OCI-LY7 (cell line): ENCODE measurements at regions not wholly inside any gene's neighbourhood (a gene's known extent, or its start where the extent isn't known, plus 50 kb on each side); places are given as distances from the start of the nearest gene placed in this dataset.
"Not testable (repeated sequence)": the region's sequence is repeated elsewhere in the genome, so short reads cannot be mapped to it uniquely, and the experiment has no call there.

ENCODE experiments used
- BruUV-seq: library from RNA; stranded (reverse); fragments of 400-500 nt; replicated peaks from 2 replicates; lab custom pipeline; 2021; lab: Mats Ljungman, UMichigan
- CTCF ChIA-PET: fragments of 300-600 bp; sonication (Branson Sonifier 250); formaldehyde crosslinking; loops from one replicate; lab custom pipeline; 2022; ENCODE audit warnings: antibody characterized with exemption; ENCODE audit not compliant: unreplicated experiment; lab: Charles Lee
- POLR2A ChIA-PET: fragments of 300-600 bp; sonication (Branson Sonifier 250); formaldehyde crosslinking; loops from one replicate; lab custom pipeline; 2022; ENCODE audit warnings: antibody characterized with exemption; lab: Charles Lee
- DNase-seq: peaks from one replicate; pipeline ENCODE4 v3.0.0-alpha.2; 2015; ENCODE audit warnings: low spot score
- H2AFZ ChIP-seq: fragments of 200-600 bp; sonication (generic), shearing (Covaris generic); 2 replicates; pipeline ENCODE4 v1.6.1; 2014; ENCODE audit warnings: mild to moderate bottlenecking, antibody characterized with exemption, low read length, moderate library complexity
- H3K27ac ChIP-seq: fragments of 200-600 bp; sonication (generic); 2 replicates; pipeline ENCODE4 v1.5.1; 2014; ENCODE audit warnings: mixed run types, low read depth, mild to moderate bottlenecking, moderate library complexity, low read length, inconsistent platforms; ENCODE audit not compliant: poor library complexity, severe bottlenecking
- H3K36me3 ChIP-seq: fragments of 200-600 bp; sonication (generic); 2 replicates; pipeline ENCODE4 v1.6.1; 2014; ENCODE audit warnings: mild to moderate bottlenecking, antibody characterized with exemption, low read length, moderate library complexity, mixed read lengths; ENCODE audit not compliant: insufficient read depth
- H3K4me1 ChIP-seq: fragments of 200-600 bp; sonication (generic); 2 replicates; pipeline ENCODE4 v1.5.1; 2014; ENCODE audit warnings: mild to moderate bottlenecking, low read length; ENCODE audit not compliant: insufficient read depth, poor library complexity, severe bottlenecking
- H3K4me2 ChIP-seq: fragments of 200-600 bp; sonication (generic); 2 replicates; pipeline ENCODE4 v1.6.1; 2014; ENCODE audit warnings: mild to moderate bottlenecking, low read length
- H3K4me3 ChIP-seq: fragments of 200-600 bp; sonication (generic); 2 replicates; pipeline ENCODE4 v1.5.1; 2014; ENCODE audit warnings: mild to moderate bottlenecking, low read depth, low read length; ENCODE audit not compliant: poor library complexity, severe bottlenecking
- H3K79me2 ChIP-seq: fragments of 200-600 bp; sonication (generic); 2 replicates; pipeline ENCODE4 v1.6.1; 2016; ENCODE audit warnings: low read depth, mild to moderate bottlenecking, low read length, moderate library complexity, mixed read lengths; ENCODE audit not compliant: insufficient read depth
- H3K9me2 ChIP-seq: fragments of 200-600 bp; sonication (generic); 2 replicates; pipeline ENCODE4 v1.6.1; 2016; ENCODE audit warnings: mild to moderate bottlenecking, low read length, mixed read lengths; ENCODE audit not compliant: insufficient read depth
- H3K9me3 ChIP-seq: fragments of 200-600 bp; sonication (generic); 2 replicates; pipeline ENCODE4 v1.6.1; 2014; ENCODE audit warnings: mild to moderate bottlenecking, mixed run types, low read length, mixed read lengths
- H4K20me1 ChIP-seq: fragments of 200-600 bp; sonication (generic); 2 replicates; pipeline ENCODE4 v1.6.1; 2014; ENCODE audit warnings: mild to moderate bottlenecking, antibody characterized with exemption, low read length, moderate library complexity, mixed read lengths; ENCODE audit not compliant: insufficient read depth
- CTCF ChIP-seq: fragments of 200-600 bp; sonication (generic); conservative IDR thresholded peaks from 2 replicates; pipeline ENCODE4 v1.5.1; 2014; ENCODE audit warnings: mild to moderate bottlenecking, antibody characterized with exemption, low read length, moderate library complexity, mixed read lengths
- EZH2phosphoT487 ChIP-seq: fragments of 200-600 bp; sonication (generic); IDR thresholded peaks from 2 replicates; pipeline ENCODE4 v1.6.1; 2018; ENCODE audit warnings: low read depth, borderline replicate concordance, mild to moderate bottlenecking, mixed run types, antibody characterized with exemption, low read length, moderate library complexity, mixed read lengths
- intact Hi-C: fragments of 100-400 bp; cut with micrococcal nuclease; formaldehyde crosslinking; loops from one replicate; pipeline ENCODE4 v1.10.0; 2022; ENCODE audit not compliant: unreplicated experiment

GRCh38 chr2:131425231-131425941 is 50.5 kb upstream of the TUBA3D start:
- ChIA-PET POLR2A (no interaction called here), CTCF (no interaction called here)
- Histone ChIP-seq H2AFZ (no peak overlapping the region), H3K27ac (no peak overlapping the region), H3K4me2 (no peak overlapping the region), H3K4me1 (no peaks in the 10 kb centered on the region), H4K20me1 (no peaks in the 10 kb centered on the region), H3K79me2 (no peaks in the 10 kb centered on the region), H3K36me3 (no peaks in the 10 kb centered on the region), H3K4me3 (no peak overlapping the region), H3K9me3 (no peaks in the 10 kb centered on the region), H3K9me2 (no peaks in the 10 kb centered on the region)
- DNase-seq: no peak
- intact Hi-C loops: no loop called here
- no TSS peak for BruUV-seq
- no peak for TF ChIP-seq CTCF
- TF ChIP-seq EZH2phosphoT487: no peak

GRCh38 chr2:131424605-131425114 is 51.3 kb upstream of the TUBA3D start:
- H3K4me2 ChIP-seq, POLR2A ChIA-PET, H2AFZ ChIP-seq, H3K27ac ChIP-seq, H3K9me3 ChIP-seq, CTCF ChIA-PET, H3K79me2 ChIP-seq, H3K9me2 ChIP-seq, BruUV-seq, H3K36me3 ChIP-seq, H4K20me1 ChIP-seq, H3K4me3 ChIP-seq, DNase-seq, intact Hi-C loops, H3K4me1 ChIP-seq: not testable (repeated sequence)

- CTCF ChIA-PET, H3K79me2 ChIP-seq, H3K9me2 ChIP-seq, H3K4me1 ChIP-seq, H4K20me1 ChIP-seq, H3K4me2 ChIP-seq, POLR2A ChIA-PET, H3K9me3 ChIP-seq, BruUV-seq, H3K36me3 ChIP-seq, H2AFZ ChIP-seq, intact Hi-C loops, H3K27ac ChIP-seq, DNase-seq, H3K4me3 ChIP-seq: not testable (repeated sequence)
Measured at GRCh38 chr2:131420751-131421150, 55.2 kb upstream of the TUBA3D start.
